Parathyroid adenoma (tissue), 2 donors: ENCODE measurements at regions not wholly inside any gene's neighbourhood (a gene's known extent, or its start where the extent isn't known, plus 50 kb on each side); places are given as distances from the start of the nearest gene placed in this dataset.
"Not testable (repeated sequence)": the region's sequence is repeated elsewhere in the genome, so short reads cannot be mapped to it uniquely, and the experiment has no call there.

Experiments
- H2AFZ ChIP-seq: fragments of 300-600 bp; sonication (generic); one replicate; pipeline ENCODE4 v1.7.0; 2017; ENCODE audit warnings: antibody characterized with exemption, mild to moderate bottlenecking
- H3K27ac ChIP-seq: fragments of 300-600 bp; sonication (generic); one replicate; pipeline ENCODE4 v1.7.0; 2017
- H3K27me3 ChIP-seq: fragments of 300-600 bp; sonication (generic); one replicate; pipeline ENCODE4 v1.7.0; 2017; ENCODE audit warnings: low read length; ENCODE audit not compliant: control insufficient read depth, insufficient read depth
- H3K36me3 ChIP-seq: fragments of 300-600 bp; sonication (generic); one replicate; pipeline ENCODE4 v1.7.0; 2017; ENCODE audit warnings: low read length; ENCODE audit not compliant: control insufficient read depth, insufficient read depth
- H3K4me1 ChIP-seq: fragments of 300-600 bp; sonication (generic); one replicate; pipeline ENCODE4 v1.7.0; 2017; ENCODE audit warnings: control low read depth
- H3K4me2 ChIP-seq: fragments of 300-600 bp; sonication (generic); one replicate; pipeline ENCODE4 v1.7.0; 2017; ENCODE audit warnings: low read length
- H3K4me3 ChIP-seq: fragments of 300-600 bp; sonication (generic); one replicate; pipeline ENCODE4 v1.7.0; 2017; ENCODE audit warnings: low read depth, low read length
- H3K79me2 ChIP-seq: fragments of 300-600 bp; sonication (generic); one replicate; pipeline ENCODE4 v1.7.0; 2017; ENCODE audit warnings: control low read depth
- H3K9ac ChIP-seq: fragments of 300-600 bp; sonication (generic); one replicate; pipeline ENCODE4 v1.7.0; 2017; ENCODE audit warnings: mild to moderate bottlenecking
- H3K9me3 ChIP-seq: fragments of 300-600 bp; sonication (generic); one replicate; pipeline ENCODE4 v1.7.0; 2017; ENCODE audit warnings: low read length; ENCODE audit not compliant: control insufficient read depth
- CTCF ChIP-seq: fragments of 300-600 bp; sonication (generic); IDR thresholded peaks from one replicate; pipeline ENCODE4 v1.7.0; 2017; ENCODE audit warnings: antibody characterized with exemption, mild to moderate bottlenecking
- donor health status: primary hyperparathyroidism.

GRCh38 chr9:85081963-85082362 is 412.4 kb downstream of the NTRK2 start:
- Histone ChIP-seq H3K4me2 (no peak overlapping the region), H3K36me3 (no peaks in the 10 kb centered on the region), H3K9ac (no peak overlapping the region), H3K27me3 (no peaks in the 10 kb centered on the region), H3K9me3 (no peaks in the 10 kb centered on the region), H3K4me3 (no peak overlapping the region), H2AFZ (no peak overlapping the region), H3K79me2 (no peaks in the 10 kb centered on the region), H3K27ac (no peak overlapping the region), H3K4me1 (no peaks in the 10 kb centered on the region)
- TF ChIP-seq CTCF, result no peak

GRCh38 chr9:85079349-85079748 is 409.8 kb downstream of the NTRK2 start:
- no peaks in the 10 kb centered on the region for H3K4me1 ChIP-seq
- H3K9me3 ChIP-seq, result no peaks in the 10 kb centered on the region
- no peak overlapping the region for H3K4me3 ChIP-seq
- H3K4me2 ChIP-seq, result no peak overlapping the region
- no peak overlapping the region for H3K9ac ChIP-seq
- no peak overlapping the region for H3K27ac ChIP-seq
- H3K27me3 ChIP-seq, result no peaks in the 10 kb centered on the region
- H3K79me2 ChIP-seq, result no peaks in the 10 kb centered on the region
- H2AFZ ChIP-seq, result no peak overlapping the region
- H3K36me3 ChIP-seq, result no peaks in the 10 kb centered on the region
- TF ChIP-seq CTCF, result no peak

- no peaks in the 10 kb centered on the region for H3K36me3 ChIP-seq
- no peak overlapping the region for H3K27ac ChIP-seq
- no peak overlapping the region for H3K9ac ChIP-seq
- no peak for TF ChIP-seq CTCF
- H3K79me2 ChIP-seq, result no peaks in the 10 kb centered on the region
- no peak overlapping the region for H3K4me2 ChIP-seq
- H3K27me3 ChIP-seq, result no peaks in the 10 kb centered on the region
- H3K4me1 ChIP-seq, result no peaks in the 10 kb centered on the region
- no peaks in the 10 kb centered on the region for H3K9me3 ChIP-seq
- no peak overlapping the region for H3K4me3 ChIP-seq
- no peak overlapping the region for H2AFZ ChIP-seq
Measured at GRCh38 chr9:85077944-85078343, 408.4 kb downstream of the NTRK2 start.

- H3K4me1 ChIP-seq, H3K27ac ChIP-seq, H3K4me2 ChIP-seq, H3K9ac ChIP-seq, H3K4me3 ChIP-seq, H3K9me3 ChIP-seq, H3K79me2 ChIP-seq, H2AFZ ChIP-seq, H3K27me3 ChIP-seq, H3K36me3 ChIP-seq: not testable (repeated sequence)
Measured at GRCh38 chr9:85077146-85077545, 407.6 kb downstream of the NTRK2 start.
